ENCODE measurements at regions not wholly inside any gene's neighbourhood (a gene's known extent, or its start where the extent isn't known, plus 50 kb on each side); places are given as distances from the start of the nearest gene placed in this dataset.

GRCh38 chr5:85784746-85785145 lies 833.0 kb upstream of the COX7C start:
- TF ChIP-seq CTCF (IDR thresholded peaks at IDR 0.05) = no peak
- TF ChIP-seq EZH2 (IDR thresholded peaks at IDR 0.05) = no peak

Data from neural progenitor cell (in vitro differentiated cells).